GM18867 (cell line): ENCODE measurements at regions not wholly inside any gene's neighbourhood (a gene's known extent, or its start where the extent isn't known, plus 50 kb on each side); places are given as distances from the start of the nearest gene placed in this dataset.

Source experiments
- ATAC-seq: cut with Tn5 transposase; IDR thresholded peaks from one replicate; pipeline ENCODE4 v1.9.1; 2021; ENCODE audit warnings: mild to moderate bottlenecking, moderate library complexity; ENCODE audit not compliant: unreplicated experiment

DNA sequence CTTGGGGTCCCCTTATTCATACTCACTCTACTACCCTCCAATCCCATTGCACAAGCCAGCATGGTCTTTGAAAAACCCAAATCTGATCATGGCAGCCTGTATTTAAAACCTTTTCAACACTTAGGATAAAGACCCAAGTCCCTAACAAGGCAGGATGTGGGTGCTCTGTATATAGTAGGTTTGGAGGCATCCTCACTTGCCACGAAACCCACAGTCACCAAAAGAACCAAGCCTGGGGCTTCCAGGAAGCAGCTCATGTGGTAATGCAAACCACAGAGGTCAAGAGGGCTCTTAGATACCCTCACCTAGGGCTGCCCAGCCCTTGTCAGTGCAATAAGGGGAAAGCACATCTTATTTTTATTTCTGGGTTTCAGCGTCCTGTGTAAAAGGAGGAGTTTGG, 218.6 kb upstream of the ASIC2 start:
- no peak for ATAC-seq

DNA sequence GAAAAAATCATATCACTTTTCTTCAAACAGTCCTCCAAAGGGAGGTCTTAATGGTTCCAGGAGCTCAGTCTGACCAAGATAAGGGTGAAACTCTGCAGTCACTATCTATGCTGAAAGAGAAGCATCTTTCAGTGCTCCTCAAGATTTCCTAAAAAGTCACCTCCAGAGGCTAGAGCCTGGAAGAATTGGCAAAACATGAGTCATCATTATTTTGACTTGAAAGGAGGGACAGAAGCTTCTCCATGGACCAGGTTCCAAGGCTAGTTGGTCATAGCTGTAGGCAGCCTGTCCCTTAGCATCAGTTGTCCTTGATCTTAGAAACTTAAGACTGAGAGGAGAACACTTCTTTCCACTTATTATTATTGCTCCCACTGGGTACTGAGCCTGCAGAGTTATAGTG, 219.0 kb upstream of the ASIC2 start:
- no peak for ATAC-seq

DNA sequence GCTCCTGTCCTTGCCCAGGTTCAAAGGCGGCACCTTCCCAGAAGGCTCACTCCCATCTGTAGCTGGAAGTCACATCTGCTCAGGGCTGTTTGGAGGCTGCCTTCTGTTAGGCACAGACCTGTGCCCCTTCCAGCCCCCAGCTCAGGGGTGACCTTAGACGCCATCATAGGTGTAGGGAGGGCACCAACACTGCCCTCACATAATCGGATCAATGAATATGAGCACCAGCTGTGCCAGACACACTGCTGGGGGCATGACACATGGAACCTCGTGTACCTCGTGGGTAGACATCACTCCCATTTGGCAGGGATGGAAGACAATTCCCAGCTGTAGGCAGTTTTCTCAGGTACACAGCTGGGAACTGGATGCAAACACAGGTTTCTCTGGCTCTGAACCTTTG, 220.7 kb upstream of the ASIC2 start:
- no peak for ATAC-seq

DNA sequence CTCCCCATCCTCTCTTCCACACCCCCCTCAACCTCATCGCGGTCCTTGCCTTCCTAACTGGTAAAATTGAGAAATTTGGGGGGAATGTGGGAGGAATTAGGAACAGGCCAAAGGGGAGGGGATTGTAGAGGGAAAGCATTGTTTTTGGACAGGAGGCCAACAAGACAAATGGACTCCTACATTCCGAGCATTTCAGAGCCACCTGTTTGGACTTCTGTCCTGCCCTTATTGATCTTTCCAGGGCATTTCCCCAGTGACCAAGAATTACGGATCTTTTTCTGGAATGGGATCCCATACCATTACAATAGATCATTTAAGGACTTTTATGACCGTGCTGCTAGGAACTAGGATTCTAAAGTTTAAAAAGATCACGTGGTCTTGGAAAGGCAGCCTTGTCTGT, 221.3 kb upstream of the ASIC2 start:
- ATAC-seq = no peak

DNA sequence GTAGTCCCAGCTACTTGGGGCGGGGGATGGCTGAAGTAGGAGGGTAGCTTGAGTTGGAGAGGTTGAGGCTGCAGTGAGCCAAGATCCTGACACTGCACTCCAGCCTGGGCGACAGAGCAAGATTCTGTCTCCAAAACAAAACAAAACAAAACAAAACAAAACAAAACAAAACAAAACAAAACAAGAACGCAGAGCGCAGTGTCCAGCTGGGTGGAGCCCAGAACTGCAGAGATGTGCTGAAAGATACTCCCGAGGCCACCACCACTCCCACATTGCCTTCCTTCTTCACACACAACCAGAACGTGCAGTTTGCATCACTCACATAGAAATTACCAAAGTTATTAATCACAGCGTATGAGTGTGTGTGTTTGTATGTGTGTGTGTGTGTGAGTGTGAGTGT, 222.9 kb upstream of the ASIC2 start:
- ATAC-seq = no peak

DNA sequence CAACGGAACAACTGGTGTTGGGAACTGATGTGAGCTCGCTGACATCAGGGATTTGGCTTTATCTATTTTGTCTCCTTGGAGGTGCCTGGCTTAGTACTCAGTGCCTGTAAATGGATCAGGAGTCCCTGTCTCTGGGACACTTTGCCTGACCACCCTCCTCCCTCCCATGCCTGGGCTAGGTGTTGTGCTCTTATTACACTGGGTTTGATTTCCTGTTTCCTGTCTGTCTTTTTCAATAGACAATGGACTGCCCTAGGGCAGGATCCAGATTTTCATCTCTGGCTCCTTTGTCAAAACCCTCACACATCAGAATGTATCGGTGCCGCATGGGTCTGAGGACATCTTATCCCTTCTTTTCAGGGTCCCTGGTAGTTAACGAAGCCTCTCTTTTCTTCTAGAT, 223.6 kb upstream of the ASIC2 start:
- ATAC-seq = no peak

DNA sequence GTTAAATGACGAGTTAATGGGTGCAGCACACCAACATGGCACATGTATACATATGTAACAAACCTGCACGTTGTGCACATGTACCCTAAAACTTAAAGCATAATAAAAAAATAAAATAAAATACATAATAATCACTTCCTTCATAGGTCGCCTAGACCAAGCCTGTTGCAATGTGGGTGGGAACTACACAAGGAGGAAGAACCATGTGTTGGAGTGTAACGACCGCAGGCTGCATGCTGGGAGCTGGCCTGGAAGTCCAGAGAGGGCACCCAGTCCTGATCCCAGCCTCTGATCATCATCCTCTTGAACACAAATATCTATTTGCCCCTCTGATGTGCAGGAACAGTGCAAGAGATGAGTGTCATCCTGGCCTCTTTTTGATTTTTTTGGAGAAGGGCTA, 224.7 kb upstream of the ASIC2 start:
- ATAC-seq = no peak

DNA sequence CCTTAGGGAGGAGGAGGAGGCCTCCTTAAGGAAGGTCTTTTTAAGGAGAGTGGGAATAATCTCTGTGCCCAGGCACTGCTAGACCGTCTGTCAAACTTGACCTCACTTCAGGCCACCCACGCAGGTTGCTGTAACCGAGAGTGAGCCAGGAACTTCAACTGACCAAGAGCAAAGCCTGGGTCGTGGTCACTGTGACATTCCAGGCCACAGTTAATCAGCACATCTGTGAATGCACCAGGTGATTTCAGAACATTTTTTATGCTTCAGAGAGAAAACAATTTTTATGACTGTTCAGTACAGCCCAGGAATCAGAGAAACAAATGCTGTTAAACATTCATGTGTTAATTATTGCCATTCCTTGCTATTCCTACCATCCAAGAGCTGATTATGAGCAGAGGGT, 226.6 kb upstream of the ASIC2 start:
- ATAC-seq = no peak

DNA sequence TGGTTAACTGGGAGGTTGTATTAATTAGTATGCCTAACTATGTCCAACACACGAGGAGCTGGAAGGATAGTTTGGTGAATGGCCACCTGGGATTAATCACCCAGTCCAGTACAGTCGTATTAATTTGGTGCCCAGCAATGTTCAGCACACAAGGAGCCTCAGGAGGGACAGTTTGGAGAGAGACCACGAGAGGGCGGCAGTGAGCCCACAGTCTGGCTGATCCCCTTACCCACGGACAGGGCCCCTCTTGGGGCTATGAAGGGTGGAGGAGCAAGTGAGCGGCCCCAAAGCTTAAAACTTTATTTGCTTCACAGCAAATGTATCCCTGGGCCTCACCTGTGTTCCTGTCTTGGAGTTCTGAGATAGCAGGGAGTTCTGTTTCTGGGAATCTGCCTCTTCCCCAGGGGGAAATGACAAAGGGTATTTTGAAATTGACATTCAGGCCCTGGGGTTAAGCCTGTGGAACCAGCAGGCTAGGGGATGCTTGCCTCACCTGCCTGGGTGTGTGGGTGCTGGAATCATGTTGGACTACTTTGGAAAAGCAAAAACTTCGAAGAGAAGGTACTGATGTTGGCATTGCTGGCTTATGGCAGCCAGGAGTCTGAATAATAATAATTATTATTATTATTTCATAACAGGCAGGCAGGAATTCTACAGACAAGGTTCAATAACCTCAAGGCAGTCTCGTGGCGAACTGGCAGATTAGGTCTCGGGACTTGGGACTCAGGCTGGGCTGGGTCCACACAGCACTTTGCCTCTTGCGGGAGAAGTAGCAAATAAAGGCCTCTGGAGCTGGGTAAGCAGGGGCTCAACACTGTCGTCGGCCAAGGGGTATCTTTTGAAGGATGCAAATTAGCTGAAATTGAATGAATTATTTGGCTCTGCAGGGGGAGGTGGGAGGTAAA, 227.6 kb upstream of the ASIC2 start:
- no peak for ATAC-seq

DNA sequence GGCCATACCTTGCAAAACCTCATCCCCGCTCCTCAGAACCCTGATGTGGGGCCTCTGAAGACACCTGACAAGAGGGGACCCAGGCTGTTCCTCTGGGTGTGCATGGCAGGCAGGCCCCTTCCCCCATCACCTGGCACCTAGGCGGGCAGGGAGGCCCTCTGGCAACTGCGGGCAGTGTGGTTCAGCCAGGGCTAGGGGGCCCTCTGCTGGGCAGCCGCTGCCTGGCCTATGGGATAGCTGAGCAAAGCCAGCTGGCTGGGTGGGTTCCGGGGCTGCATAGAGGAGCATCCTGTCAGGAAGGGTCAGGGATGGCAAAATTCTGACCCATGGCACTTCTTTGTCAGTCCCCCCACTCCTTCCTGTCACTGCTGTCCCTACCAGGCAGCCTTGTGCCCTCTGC, 228.7 kb upstream of the ASIC2 start:
- no peak for ATAC-seq

DNA sequence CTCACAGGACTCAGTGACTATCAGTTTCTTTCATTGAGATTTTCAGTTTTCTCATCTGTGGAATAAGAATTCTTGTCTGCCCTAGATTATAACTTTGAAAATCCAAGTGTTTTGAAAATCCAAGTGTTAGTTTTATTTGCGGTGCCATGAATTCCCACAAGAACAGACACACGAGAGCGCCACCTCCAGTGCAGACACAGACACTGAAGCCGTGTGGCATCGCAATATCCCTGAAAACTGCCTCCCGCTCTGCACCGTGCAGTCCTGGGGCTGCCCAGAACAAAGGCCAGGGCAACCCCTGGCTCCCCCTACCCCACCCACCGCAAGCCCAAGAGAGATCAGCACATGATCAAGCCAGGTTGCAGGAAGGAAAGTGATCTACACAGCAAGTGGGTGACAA, 229.5 kb upstream of the ASIC2 start:
- ATAC-seq = no peak

DNA sequence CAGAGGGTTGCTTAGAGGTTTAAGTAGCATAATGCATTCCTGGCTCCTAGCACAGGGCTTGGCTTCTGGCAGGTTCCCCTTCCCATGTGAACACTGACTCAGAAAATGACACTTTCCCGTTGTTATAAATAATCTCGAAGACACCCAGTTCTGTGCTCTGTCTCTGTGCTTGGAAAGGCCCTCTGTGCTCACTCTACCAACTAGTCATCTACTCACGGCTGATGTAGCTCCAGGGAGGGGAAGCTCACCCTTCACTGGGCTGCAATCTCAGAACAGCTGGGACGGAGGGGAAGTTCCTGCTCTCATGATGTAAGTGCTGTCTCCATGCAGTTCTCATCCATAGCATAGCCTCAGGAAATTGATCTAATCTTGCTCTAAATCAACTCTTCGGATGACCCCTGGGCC, 230.5 kb upstream of the ASIC2 start:
- no peak for ATAC-seq

DNA sequence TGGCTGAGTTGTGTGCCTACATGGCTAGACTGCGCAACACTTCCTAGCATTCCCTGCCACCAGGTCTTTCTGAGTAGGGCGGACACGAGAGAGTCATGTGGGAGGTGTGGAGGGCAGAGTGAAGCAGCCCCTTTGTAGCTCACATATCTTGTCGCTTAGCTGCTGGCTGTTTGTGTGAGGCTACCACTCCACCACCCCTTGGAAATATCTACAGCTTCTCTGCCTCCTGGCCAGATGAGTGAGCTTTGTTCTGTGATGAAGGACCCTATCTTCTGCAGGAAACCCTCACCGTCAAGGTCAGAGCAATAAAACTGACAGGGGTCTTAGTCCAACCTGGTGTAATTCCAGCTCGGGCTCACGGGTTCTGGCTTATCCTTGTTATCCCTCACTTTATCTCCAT, 232.1 kb upstream of the ASIC2 start:
- ATAC-seq = no peak

DNA sequence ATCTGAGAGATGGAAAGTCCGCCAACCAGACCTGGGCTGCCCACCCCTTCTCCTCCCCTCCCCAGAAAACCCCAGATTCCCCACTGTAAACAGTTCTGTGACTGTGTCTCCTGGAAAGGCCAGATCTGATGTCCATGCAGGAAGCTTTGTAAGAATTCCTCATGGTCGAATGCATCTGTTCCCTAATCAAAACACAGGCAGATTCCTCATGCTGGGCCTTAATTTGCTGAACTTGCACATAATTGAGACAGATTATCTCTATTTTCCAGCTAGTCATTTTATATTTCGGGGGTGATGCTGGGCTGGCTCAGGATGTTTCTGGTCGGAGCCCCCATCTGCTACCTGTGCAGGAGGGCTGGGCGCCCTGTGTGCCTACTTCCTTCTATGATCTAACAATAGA, 233.6 kb upstream of the ASIC2 start:
- no peak for ATAC-seq

DNA sequence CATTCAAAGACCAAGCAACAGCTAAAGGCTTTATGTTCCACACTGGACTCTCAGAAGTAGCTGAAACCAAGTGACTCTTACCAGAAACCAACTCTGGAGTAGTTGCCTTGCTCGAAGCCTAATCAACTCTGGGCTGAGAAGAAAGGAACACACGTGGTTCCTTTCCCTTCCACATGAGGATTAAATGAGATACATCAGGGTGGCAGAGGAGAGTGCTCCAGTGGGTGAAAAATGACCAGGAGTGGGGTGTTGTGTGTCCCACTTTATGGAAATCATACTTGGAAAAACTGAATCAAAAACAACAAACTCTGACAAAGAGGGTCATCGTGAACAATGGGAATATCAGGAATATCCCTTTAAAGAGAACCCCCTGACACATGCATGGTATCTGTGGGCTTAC, 234.2 kb upstream of the ASIC2 start:
- no peak for ATAC-seq

DNA sequence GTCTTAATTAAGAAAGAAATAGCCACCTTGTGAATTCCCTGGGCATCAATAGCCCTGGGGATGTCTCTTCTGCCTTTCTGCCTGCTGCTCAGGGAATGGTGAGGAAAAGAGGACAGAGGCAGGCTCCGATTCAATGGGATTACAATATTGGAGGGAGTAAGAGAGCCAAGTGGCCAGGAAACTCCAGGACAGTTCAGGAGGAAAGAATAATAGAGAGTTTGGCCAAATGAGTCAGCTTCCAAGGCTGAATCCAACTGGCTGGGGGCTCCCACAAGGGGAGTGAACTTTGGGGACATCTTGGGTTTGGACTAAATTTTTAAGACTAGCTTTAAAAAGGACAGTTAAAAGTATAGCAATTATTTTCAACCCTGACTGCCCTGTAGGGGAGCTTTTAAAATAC, 235.8 kb upstream of the ASIC2 start:
- no peak for ATAC-seq

DNA sequence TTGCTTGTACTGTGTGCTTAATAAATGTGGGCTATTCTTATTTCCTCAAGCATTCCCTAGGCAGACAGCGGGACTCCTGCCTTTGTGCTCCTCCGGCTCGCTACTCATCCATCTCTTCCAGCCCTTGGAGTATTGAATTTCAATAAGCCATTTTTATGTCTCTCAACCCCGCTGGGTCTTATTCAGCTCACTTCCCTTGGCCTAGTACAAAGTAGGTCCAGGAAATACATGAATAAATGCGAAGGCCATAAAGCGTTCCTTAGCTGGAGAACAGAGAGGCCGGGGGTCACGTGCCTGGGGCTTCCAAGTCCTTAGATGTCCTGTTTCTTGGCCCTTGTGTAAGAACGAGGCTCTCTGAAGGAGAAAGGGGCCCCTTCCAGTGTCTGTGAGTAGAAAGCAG, 236.7 kb upstream of the ASIC2 start:
- no peak for ATAC-seq

DNA sequence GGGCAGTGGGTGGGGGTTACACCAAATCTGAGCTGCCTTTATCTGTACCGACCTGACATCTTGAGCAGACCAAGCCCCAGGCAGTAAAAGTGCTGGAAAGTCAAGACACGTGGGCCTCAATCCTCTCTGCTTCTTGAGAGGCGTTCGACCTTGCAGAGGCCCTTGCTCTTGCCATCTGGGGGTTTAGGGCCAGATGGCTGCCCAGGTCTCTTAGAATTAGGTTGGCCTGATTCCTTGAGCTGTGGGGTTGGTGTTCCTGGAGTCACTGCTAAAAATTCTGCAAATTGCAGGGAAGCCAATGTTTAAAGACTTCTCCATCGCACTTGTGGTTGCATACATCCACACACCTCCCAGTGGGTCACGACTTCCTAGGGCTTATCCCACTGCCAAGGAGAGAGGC, 238.2 kb upstream of the ASIC2 start:
- no peak for ATAC-seq

DNA sequence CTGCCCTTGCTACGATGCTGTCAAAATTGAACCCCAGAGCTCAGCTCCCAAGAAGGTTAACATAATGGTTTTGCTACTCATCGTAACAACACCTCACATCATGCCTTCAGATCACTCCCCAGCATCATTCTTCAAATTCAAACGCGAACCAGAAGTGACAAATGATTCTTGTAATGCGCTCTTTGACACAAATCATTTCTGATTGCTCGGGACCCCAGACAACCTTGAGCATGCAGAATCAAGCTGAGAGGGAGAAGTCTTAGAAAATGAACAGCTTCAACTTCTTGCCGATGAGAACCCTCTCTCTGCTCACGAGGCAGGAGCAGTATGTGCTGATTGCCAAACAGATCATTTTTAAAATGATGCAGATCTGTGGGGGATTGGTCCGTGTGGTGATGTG, 241.0 kb upstream of the ASIC2 start:
- ATAC-seq = no peak

DNA sequence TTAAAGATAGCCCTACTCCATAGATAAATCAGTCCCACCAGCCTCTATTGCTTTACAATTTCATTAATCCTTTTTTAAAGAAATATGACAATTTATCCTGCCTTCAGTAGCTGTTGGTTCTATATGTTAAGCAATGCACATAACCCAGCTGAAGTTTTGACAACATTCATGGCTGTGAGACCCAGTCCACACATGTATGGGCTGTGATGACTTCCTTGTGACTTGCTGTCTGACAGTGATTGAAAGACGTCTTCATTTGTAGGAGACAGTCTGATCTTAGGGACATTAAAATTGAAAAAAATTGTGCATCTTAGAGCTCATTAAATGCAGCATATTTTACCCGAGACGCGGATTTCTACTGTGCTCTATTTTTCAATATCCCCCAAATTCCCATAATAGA, 252.0 kb upstream of the ASIC2 start:
- ATAC-seq = no peak

DNA sequence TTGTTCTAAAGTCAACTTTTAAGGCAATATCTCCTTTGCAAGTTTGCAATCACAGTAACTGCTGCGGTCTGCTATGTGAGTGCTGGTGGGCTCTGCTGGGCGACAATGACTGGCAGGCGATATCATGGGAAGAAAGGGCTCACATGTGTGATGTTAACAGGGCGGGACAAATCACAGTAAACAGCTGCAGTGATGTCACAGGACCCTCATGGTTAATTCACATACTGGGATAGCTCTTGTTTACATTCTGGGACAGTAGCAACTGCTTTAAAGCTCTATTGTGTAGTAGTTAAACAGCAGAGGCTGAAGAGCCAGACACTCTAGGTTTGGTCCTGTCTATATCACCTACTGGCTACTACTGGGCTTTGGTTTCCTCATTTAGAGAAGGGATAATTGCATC, 257.2 kb upstream of the ASIC2 start:
- ATAC-seq = no peak

DNA sequence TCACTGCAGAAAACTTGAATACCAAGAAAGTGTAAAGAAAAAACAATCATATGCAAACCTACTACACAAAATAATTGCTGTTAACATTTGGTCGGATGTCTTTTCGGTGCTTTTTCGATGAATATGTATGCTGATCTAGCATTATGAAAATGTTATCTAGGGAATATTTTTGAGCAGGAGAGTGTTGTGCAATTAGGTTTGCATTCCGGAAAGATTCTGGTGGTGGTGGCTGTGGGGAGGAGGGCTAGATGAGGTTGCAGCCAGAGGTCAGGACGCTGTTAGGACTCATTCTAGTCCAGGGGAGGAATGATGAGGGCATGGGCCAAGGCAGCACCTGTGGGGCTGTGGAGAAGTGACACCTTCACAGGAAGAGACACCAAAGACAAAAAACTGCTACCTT, 258.0 kb upstream of the ASIC2 start:
- no peak for ATAC-seq

DNA sequence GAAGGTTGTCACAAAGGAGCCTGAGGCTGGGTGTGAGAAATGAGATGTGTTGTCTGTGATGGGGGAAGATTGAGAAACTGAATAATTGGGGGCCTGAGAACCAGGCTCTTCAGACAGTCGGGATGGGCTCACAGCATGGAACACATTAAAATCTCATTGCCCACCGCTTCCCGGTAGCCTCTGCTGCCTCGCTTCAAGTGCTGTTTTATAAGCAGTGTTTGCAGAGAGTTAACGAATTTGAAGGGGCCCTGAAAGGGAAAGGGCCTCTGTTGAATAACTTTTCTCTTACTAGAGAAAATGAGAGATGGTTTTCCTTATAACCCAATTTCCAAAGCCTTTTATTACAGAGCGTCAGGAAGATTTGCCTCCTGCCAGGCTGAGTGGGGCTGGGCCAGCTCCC, 258.8 kb upstream of the ASIC2 start:
- no peak for ATAC-seq
